HL-60/S4 (cell line): ENCODE measurements at regions not wholly inside any gene's neighbourhood (a gene's known extent, or its start where the extent isn't known, plus 50 kb on each side); places are given as distances from the start of the nearest gene placed in this dataset.
"Not testable (repeated sequence)": the region's sequence is repeated elsewhere in the genome, so short reads cannot be mapped to it uniquely, and the experiment has no call there.

Experiments used
- in situ Hi-C: fragments of 300-500 bp; cut with MboI; formaldehyde crosslinking; loops from 2 replicates; pipeline ENCODE4 v1.14.3; 2022; ENCODE audit warnings: low sequenced_read_pairs

- in situ Hi-C loops = no loop called here
Observed at GRCh38 chr2:228447266-228447915, 265.9 kb upstream of the SPHKAP start.

GRCh38 chr2:228446734-228447133, 265.2 kb upstream of the SPHKAP start:
- in situ Hi-C loops = no loop called here

- in situ Hi-C loops = no loop called here
Observed at GRCh38 chr2:228444161-228444560, 262.7 kb upstream of the SPHKAP start.

- in situ Hi-C loops = no loop called here
Observed at GRCh38 chr2:228433721-228434120, 252.2 kb upstream of the SPHKAP start.

GRCh38 chr2:228432116-228432515, 250.6 kb upstream of the SPHKAP start:
- in situ Hi-C loops = no loop called here

- in situ Hi-C loops = no loop called here
Observed at GRCh38 chr2:228430986-228431385, 249.5 kb upstream of the SPHKAP start.

- in situ Hi-C loops = no loop called here
Observed at GRCh38 chr2:228426502-228427216, 245.2 kb upstream of the SPHKAP start.

- in situ Hi-C loops = not testable (repeated sequence)
Observed at GRCh38 chr2:228425411-228426060, 244.0 kb upstream of the SPHKAP start.

- in situ Hi-C loops = no loop called here
Observed at GRCh38 chr2:228417956-228418355, 236.5 kb upstream of the SPHKAP start.

GRCh38 chr2:228417526-228417925, 236.0 kb upstream of the SPHKAP start:
- in situ Hi-C loops = no loop called here

- in situ Hi-C loops = no loop called here
Observed at GRCh38 chr2:228410061-228410460, 228.6 kb upstream of the SPHKAP start.

- in situ Hi-C loops = no loop called here
Observed at GRCh38 chr2:228409493-228409892, 228.0 kb upstream of the SPHKAP start.

- in situ Hi-C loops = no loop called here
Observed at GRCh38 chr2:228408529-228409227, 227.2 kb upstream of the SPHKAP start.

- in situ Hi-C loops = no loop called here
Observed at GRCh38 chr2:228407821-228408220, 226.3 kb upstream of the SPHKAP start.

GRCh38 chr2:228401065-228401912, 219.8 kb upstream of the SPHKAP start:
- in situ Hi-C loops = no loop called here

- in situ Hi-C loops = no loop called here
Observed at GRCh38 chr2:228387776-228388175, 206.3 kb upstream of the SPHKAP start.

- in situ Hi-C loops = no loop called here
Observed at GRCh38 chr2:228378696-228379425, 197.4 kb upstream of the SPHKAP start.

- in situ Hi-C loops = no loop called here
Observed at GRCh38 chr2:228378233-228378632, 196.7 kb upstream of the SPHKAP start.

- in situ Hi-C loops = no loop called here
Observed at GRCh38 chr2:228377533-228377932, 196.0 kb upstream of the SPHKAP start.

- in situ Hi-C loops = no loop called here
Observed at GRCh38 chr2:228374741-228375140, 193.3 kb upstream of the SPHKAP start.
